NCI-H1105 treated with DMSO at 0.1 percent for 48 hours (cell line): ENCODE measurements at regions not wholly inside any gene's neighbourhood (a gene's known extent, or its start where the extent isn't known, plus 50 kb on each side); places are given as distances from the start of the nearest gene placed in this dataset.

Experiments
- DNase-seq: peaks from one replicate; lab custom pipeline; 2025; lab: John Stamatoyannopoulos, UW

DNA sequence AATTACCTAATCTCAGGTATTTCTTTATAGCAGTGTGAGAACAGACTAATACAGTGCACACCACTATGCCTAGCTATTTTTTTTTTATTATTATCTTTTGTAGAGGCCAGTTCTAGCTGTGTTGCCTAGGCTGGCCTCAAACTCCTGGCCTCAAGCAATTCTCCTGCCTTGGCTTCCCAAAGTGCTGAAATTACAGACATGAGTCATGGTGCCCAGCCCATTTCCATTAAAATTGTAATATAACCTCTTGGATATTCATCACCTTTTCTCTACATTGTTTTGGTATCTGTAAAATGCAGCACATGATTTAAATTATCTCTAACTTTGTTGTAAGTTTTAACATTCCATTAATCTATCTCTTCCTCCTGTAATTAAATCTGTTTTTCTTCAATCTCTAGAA is 2052.9 kb downstream of the ARAP2 start:
- no peak for DNase-seq

- no peak for DNase-seq
These were observed 2050.7 kb downstream of the ARAP2 start for GRCh38 chr4:34193451-34194154.

DNA sequence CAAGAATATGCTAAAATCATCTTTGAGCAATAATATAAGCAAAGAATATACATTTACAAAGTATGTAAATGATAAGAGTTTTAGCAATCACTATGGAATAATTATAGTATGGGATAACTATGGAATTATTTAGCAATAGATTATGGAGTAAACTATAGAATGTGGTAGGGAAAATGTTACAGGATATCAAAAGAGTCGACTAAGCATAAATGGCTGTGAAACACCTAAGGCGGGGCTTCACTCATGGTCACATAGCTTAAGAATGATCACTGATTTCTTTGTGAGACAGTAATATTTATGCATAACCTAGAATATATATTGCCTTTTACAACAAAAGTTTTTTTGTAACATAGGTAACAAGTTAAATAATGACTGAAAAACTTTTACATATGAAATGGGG is 2049.7 kb downstream of the ARAP2 start:
- no peak for DNase-seq

DNA sequence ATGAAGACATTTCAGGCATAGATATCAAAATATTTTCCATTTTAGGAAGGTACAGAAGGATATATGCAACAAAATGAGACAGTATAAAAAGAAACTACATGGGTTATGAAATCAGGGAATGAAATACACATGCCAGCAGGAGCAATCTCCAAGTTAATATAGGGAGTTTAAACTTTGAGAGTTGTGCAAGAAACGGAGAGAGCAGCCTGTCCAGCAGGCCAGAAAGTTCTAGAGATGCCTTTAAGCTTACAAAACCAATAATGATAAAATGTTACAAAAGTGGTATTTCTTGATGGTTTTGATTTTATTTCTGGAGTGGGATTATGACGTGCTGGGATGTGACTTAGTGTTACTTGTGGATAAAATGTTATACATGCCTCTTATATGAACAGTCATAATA is 2047.9 kb downstream of the ARAP2 start:
- no peak for DNase-seq

GRCh38 chr4:34198966-34199365 is 2045.3 kb downstream of the ARAP2 start:
- DNase-seq, result no peak

DNA sequence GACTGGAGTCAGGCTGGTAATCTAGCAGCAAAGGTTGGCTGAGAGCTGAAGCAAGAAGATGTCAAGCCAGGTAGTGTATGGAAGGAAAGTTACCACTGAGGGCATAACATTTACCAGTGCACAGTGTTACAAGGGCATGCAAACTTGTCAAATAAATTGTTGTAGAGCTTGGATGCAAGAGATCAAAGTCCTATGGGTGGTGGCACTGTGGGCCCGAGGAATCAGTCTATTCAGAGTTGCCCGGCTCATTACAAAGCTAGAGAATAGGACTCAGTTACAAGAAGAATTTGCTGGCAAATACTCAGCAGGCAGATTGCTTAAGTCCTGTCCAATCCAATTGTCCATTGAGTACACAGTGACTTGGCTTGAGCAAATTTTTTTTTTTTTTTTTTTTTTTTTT is 2043.8 kb downstream of the ARAP2 start:
- no peak for DNase-seq

- DNase-seq, result no peak
These were observed 2042.2 kb downstream of the ARAP2 start for GRCh38 chr4:34202154-34202553.

GRCh38 chr4:34220601-34221000 is 2023.7 kb downstream of the ARAP2 start:
- DNase-seq, result no peak

GRCh38 chr4:34221986-34222385 is 2022.3 kb downstream of the ARAP2 start:
- no peak for DNase-seq

DNA sequence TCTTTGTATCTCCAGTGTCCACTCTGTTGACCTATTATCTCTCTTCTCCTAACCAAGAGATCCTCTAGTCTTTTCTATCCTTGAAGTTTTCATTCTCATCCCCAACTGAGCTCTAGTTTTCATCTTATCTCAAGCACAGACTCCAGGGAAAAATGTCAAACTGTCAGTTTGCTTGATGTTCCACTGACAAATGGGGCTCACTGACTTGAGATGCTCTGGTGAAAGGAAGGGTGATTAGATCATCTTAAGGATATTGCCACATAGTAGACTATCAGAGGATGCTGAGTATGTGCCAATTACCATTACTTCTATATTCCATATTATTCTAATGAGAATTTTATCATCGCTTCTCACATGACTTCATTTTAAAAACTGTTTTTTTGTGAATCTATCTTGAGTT is 2008.2 kb downstream of the ARAP2 start:
- no peak for DNase-seq

GRCh38 chr4:34245276-34245675 is 1999.0 kb downstream of the ARAP2 start:
- DNase-seq, result no peak

GRCh38 chr4:34250562-34250961 is 1993.8 kb downstream of the ARAP2 start:
- no peak for DNase-seq

DNA sequence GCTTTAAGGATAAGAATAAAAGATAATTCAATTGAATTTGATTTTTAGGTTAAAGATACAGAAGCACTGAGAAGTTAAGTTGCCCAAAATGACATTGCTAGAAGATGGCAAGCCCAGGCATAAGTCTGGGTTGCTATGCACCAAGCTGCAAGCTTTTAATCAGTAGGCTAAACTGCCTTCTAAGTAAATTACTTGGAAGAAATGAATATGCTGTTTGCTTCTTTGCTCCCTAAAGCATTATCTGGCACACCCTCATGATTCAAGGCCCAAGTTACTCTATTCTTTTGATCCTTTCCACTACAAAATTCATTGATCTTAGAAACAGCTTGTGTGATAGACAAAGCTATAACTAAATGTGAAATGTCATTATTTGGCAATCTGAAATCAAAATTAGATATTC is 1991.1 kb downstream of the ARAP2 start:
- DNase-seq, result no peak

DNA sequence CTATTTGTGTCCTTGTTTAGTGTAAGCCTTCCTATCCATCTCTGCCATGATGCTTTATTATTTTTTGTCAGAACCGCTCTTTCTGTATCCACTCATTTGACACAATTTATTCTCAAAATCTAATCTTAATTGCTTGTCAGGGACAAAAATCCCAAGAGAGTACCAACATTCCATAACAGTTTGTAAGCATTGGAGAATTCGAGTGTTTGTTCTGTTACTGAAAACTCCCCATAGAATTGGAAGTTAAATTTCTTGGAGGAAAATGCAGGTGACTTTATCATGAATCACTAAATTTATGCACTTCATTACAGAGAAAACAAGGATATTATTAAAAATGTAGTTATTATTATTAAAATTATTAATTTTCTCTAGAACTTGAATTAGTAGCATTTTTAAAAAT is 1986.1 kb downstream of the ARAP2 start:
- no peak for DNase-seq

- no peak for DNase-seq
These were observed 1982.5 kb downstream of the ARAP2 start for GRCh38 chr4:34261799-34262314.

DNA sequence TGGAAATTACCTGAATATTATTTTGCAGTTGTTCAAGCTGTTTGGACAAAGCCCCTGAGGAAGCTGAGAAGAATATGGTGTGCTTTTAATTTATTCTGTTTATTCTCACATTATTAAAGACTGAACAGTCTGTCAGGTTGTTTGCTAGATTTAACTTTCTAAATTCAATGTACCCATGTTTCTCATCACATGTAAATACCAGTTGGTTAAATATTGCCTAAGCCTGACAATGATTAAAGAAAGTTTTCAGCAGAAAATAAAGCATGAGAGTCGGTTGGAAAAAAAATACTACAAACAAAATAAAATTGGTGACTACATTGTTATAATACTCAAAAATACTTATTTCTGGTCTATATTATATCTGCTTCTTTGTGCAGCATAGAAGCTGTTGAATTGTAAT is 1974.7 kb downstream of the ARAP2 start:
- no peak for DNase-seq

GRCh38 chr4:34271479-34272355 is 1972.6 kb downstream of the ARAP2 start:
- DNase-seq, result no peak

- no peak for DNase-seq
These were observed 1965.3 kb downstream of the ARAP2 start for GRCh38 chr4:34279011-34279410.

GRCh38 chr4:34280131-34280530 is 1964.2 kb downstream of the ARAP2 start:
- no peak for DNase-seq

GRCh38 chr4:34281826-34282225 is 1962.5 kb downstream of the ARAP2 start:
- no peak for DNase-seq

GRCh38 chr4:34289489-34289888 is 1954.8 kb downstream of the ARAP2 start:
- DNase-seq, result no peak

DNA sequence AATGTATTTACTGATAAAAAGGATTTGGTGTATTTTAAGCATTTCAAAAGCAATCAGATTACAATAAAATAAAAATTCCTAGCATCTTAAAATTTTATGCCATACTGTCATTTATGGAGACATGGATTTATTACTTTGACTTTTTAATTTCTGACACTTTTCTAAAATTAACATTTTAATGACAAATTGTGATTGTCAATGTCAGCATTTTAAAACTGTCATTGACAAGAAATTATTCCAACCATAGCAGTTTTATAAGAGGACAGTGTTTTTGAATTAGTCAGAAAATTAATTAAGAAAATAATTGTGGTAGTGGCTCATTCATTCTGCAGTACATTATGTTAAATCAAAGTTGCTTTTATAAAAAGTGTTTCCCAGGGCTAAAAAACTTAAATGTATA is 1954.4 kb downstream of the ARAP2 start:
- DNase-seq, result no peak

DNA sequence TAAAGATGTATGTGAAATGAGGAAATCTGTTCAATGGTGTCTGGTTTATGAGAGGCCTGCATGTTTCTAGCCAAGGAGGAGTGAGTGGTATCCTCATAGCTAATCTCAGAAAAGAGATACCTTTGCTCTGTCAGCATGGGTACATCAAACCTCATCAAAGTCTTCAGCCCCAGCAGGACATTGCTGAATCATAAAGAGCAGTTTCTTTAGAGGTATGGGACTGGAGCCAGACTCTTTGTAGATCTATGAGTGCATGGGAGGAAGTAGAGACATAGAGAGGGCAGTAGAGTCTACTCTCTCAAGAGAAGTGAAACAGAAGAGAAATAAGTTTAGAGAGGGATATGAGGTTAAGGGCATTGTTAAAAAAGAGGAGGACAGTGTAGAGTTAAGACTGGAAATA is 1950.9 kb downstream of the ARAP2 start:
- DNase-seq, result no peak
